Activated CD4-positive, alpha-beta T cell treated with anti-CD3 and anti-CD28 coated beads, Interleukin-2, amount 50 U/mL, for 1 hour (primary cell): ENCODE measurements at regions not wholly inside any gene's neighbourhood (a gene's known extent, or its start where the extent isn't known, plus 50 kb on each side); places are given as distances from the start of the nearest gene placed in this dataset.

Source experiments
- DNase-seq: peaks from one replicate; pipeline ENCODE4 v3.0.0-alpha.2; 2020

DNA sequence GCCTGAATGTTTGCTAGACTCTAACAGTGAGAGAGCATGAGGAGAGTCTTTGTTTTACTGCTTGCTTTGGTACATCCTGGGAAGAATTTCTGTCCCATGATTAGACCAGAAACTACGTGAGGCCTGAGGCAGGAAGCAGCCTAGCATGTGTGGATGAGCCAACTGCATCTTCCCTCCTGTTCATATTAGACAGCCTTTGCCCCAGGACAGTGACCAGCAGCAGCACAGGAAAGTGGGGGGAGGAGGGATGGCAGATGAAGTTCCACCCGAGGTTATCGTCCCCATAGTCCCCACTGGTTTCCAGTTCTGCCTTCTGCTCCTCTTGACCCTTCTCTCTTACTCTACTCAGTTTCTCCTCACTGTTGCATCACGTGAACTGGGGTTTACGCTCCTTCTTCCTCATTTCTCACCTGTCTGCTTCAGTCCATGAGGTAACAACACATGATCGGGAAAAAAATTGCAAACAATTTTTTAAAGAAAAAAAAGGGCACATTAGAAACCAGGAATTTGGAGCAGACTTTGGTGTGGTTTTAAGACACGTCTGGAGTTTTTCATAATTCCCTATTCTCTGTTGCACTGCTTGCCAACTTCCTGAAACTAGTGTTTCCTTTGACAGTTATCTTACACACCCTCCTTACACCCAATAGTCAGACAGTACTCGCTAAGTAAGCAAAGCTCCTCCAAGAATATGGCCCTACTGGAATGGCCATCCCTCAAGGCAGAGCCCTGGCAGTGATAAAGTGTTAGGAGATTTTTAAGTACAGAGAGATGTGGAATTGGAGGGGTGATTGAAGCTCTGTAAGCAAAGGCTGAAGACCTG lies 84.1 kb downstream of the SNX18 start:
- no peak for DNase-seq
